HepG2 (cell line): ENCODE measurements at regions not wholly inside any gene's neighbourhood (a gene's known extent, or its start where the extent isn't known, plus 50 kb on each side); places are given as distances from the start of the nearest gene placed in this dataset.

Source experiments
- BHLHE40 ChIP-seq: IDR thresholded peaks from 2 replicates; pipeline ENCODE4 v1.6.1; 2011; ENCODE audit warnings: low read length, improper control_type of control experiment
- BRD4 ChIP-seq: sonication (generic); formaldehyde crosslinking; IDR thresholded peaks from 2 replicates; pipeline ENCODE4 v1.4.0; 2020; ENCODE audit warnings: missing genetic modification reagents
- ELF4 ChIP-seq: sonication (generic); formaldehyde crosslinking; IDR thresholded peaks from 2 replicates; pipeline ENCODE4 v1.5.0; 2020; ENCODE audit warnings: missing genetic modification reagents, mild to moderate bottlenecking, moderate library complexity, borderline replicate concordance
- EP300 ChIP-seq, 3 experiments: sonication (generic) in 1 of 3; formaldehyde crosslinking in 1 of 3; IDR thresholded peaks; 2 replicates each; pipeline versions ENCODE4 v1.5.1 to v1.6.1; 2011 to 2020; ENCODE audit warnings: low read depth in 2 of 3, low read length in 2 of 3, borderline replicate concordance in 1 of 3, improper control_type of control experiment in 1 of 3, mild to moderate bottlenecking in 1 of 3, missing genetic modification reagents in 1 of 3, moderate library complexity in 1 of 3
- HNF4A ChIP-seq: sonication (generic); formaldehyde crosslinking; IDR thresholded peaks from 2 replicates; pipeline ENCODE4 v1.4.0; 2020; ENCODE audit warnings: missing genetic modification reagents
- HNRNPLL ChIP-seq: fragments of 200-400 bp; formaldehyde crosslinking; IDR thresholded peaks from 2 replicates; pipeline ENCODE4 v1.6.1; 2017; ENCODE audit warnings: mild to moderate bottlenecking, low read depth, low read length; ENCODE audit not compliant: poor library complexity, severe bottlenecking
- JUNB ChIP-seq: sonication (generic); formaldehyde crosslinking; IDR thresholded peaks from 2 replicates; pipeline ENCODE4 v1.8.0; 2022; ENCODE audit warnings: missing genetic modification reagents, mild to moderate bottlenecking, borderline replicate concordance
- KAT7 ChIP-seq: IDR thresholded peaks from 2 replicates; pipeline ENCODE4 v1.6.1; 2018; ENCODE audit warnings: borderline replicate concordance, missing compliant biosample characterization
- KDM5B ChIP-seq: sonication (generic); formaldehyde crosslinking; IDR thresholded peaks from 2 replicates; pipeline ENCODE4 v1.4.0; 2020; ENCODE audit warnings: missing genetic modification reagents, mild to moderate bottlenecking, borderline replicate concordance
- MYNN ChIP-seq: sonication (generic); formaldehyde crosslinking; IDR thresholded peaks from 2 replicates; pipeline ENCODE4 v1.4.0; 2020; ENCODE audit warnings: mild to moderate bottlenecking, low read depth, missing genetic modification reagents
- NRL ChIP-seq: sonication (generic); formaldehyde crosslinking; IDR thresholded peaks from 2 replicates; pipeline ENCODE4 v1.5.0; 2020; ENCODE audit warnings: missing genetic modification reagents, mild to moderate bottlenecking, moderate library complexity, borderline replicate concordance
- SMAD9 ChIP-seq: sonication (generic); formaldehyde crosslinking; IDR thresholded peaks from 2 replicates; pipeline ENCODE4 v1.5.1; 2020; ENCODE audit warnings: mild to moderate bottlenecking, missing genetic modification reagents
- TCF7 ChIP-seq: sonication (generic); IDR thresholded peaks from 2 replicates; pipeline ENCODE4 v1.6.1; 2016; ENCODE audit warnings: antibody characterized with exemption, low read depth
- ZHX1 ChIP-seq: sonication (generic); formaldehyde crosslinking; IDR thresholded peaks from 2 replicates; pipeline ENCODE4 v1.8.1; 2022; ENCODE audit warnings: low read depth, mild to moderate bottlenecking, missing genetic modification reagents
- ZNF230 ChIP-seq: sonication (generic); formaldehyde crosslinking; IDR thresholded peaks from 2 replicates; pipeline ENCODE4 v1.4.0; 2020; ENCODE audit warnings: mild to moderate bottlenecking, missing genetic modification reagents
- ZNF276 ChIP-seq: sonication (generic); formaldehyde crosslinking; IDR thresholded peaks from 2 replicates; pipeline ENCODE4 v1.4.0; 2020; ENCODE audit warnings: mild to moderate bottlenecking, low read depth, missing genetic modification reagents
- ZNF501 ChIP-seq: sonication (generic); formaldehyde crosslinking; IDR thresholded peaks from 2 replicates; pipeline ENCODE4 v1.5.1; 2020; ENCODE audit warnings: mild to moderate bottlenecking, moderate library complexity, missing genetic modification reagents
- ZNF512 ChIP-seq: sonication (generic); formaldehyde crosslinking; IDR thresholded peaks from 2 replicates; pipeline ENCODE4 v1.4.0; 2020; ENCODE audit warnings: mild to moderate bottlenecking, missing genetic modification reagents
- ZNF572 ChIP-seq: sonication (generic); formaldehyde crosslinking; IDR thresholded peaks from 2 replicates; pipeline ENCODE4 v1.5.1; 2020; ENCODE audit warnings: mild to moderate bottlenecking, missing genetic modification reagents
- ZNF619 ChIP-seq: sonication (generic); formaldehyde crosslinking; IDR thresholded peaks from 2 replicates; pipeline ENCODE4 v1.4.0; 2020; ENCODE audit warnings: mild to moderate bottlenecking, missing genetic modification reagents
- ZNF678 ChIP-seq: sonication (generic); formaldehyde crosslinking; IDR thresholded peaks from 2 replicates; pipeline ENCODE4 v1.4.0; 2020; ENCODE audit warnings: mild to moderate bottlenecking, missing genetic modification reagents
- ZNF747 ChIP-seq: sonication (generic); formaldehyde crosslinking; IDR thresholded peaks from 2 replicates; pipeline ENCODE4 v1.8.1; 2023; ENCODE audit warnings: missing genetic modification reagents, mild to moderate bottlenecking, borderline replicate concordance
- ZNF780A ChIP-seq: sonication (generic); formaldehyde crosslinking; IDR thresholded peaks from 2 replicates; pipeline ENCODE4 v1.8.0; 2022; ENCODE audit warnings: mild to moderate bottlenecking, missing genetic modification reagents, moderate library complexity
- ZNF883 ChIP-seq: sonication (generic); formaldehyde crosslinking; IDR thresholded peaks from 2 replicates; pipeline ENCODE4 v1.5.1; 2020; ENCODE audit warnings: mild to moderate bottlenecking, missing genetic modification reagents; ENCODE audit errors: not compliant biosample characterization

- TF ChIP-seq ZHX1 (CRISPR knock-in tag) (0 out of 2 replicates have a peak, but pooled peaks have one; percentile 30), HNRNPLL (no peak), ZNF276 (CRISPR knock-in tag) (peak; percentile 90), ZNF780A (no peak), ZNF619 (CRISPR knock-in tag) (0 out of 2 replicates have a peak, but pooled peaks have one; percentile 59), MYNN (CRISPR knock-in tag) (no peak), TCF7 (no peak), JUNB (CRISPR knock-in tag) (no peak), HNF4A (CRISPR knock-in tag) (peak; percentile 83), ZNF512 (CRISPR knock-in tag) (no peak), ZNF572 (peak; percentile 66), NRL (peak; percentile 65), KDM5B (CRISPR knock-in tag) (peak; percentile 40; the same call in 1 of the 2 replicates), KAT7 (CRISPR knock-in tag) (no peak), EP300 (IDR thresholded peaks at IDR 0.05; ENCODE audit: low read depth in 2 of 2, low read length in 2 of 2) (peak in 1 of 2 experiments; percentile 57; a peak in 2 of 4 replicates), EP300 (CRISPR knock-in tag; IDR thresholded peaks at IDR 0.05; ENCODE audit: borderline replicate concordance) (no peak; the same call in 1 of the 2 replicates), ELF4 (CRISPR knock-in tag) (no peak), BHLHE40 (no peak), ZNF883 (CRISPR knock-in tag) (no peak), ZNF678 (CRISPR knock-in tag) (0 out of 2 replicates have a peak, but pooled peaks have one; percentile 54), ZNF230 (CRISPR knock-in tag) (peak; percentile 55; the same call in 1 of the 2 replicates), BRD4 (CRISPR knock-in tag) (0 out of 2 replicates have a peak, but pooled peaks have one; percentile 37), ZNF747 (CRISPR knock-in tag) (peak; percentile 61; the same call in 1 of the 2 replicates), SMAD9 (no peak), ZNF501 (CRISPR knock-in tag) (peak; percentile 69)
These were observed 439.8 kb downstream of the RNF144A start (continued) for GRCh38 chr2:7356909-7357584.
